Hepatocyte (in vitro differentiated cells): ENCODE measurements at regions not wholly inside any gene's neighbourhood (a gene's known extent, or its start where the extent isn't known, plus 50 kb on each side); places are given as distances from the start of the nearest gene placed in this dataset.

Experiments used
- DNase-seq: peaks from one replicate; pipeline ENCODE4 v3.0.0-alpha.2; 2016; ENCODE audit warnings: low spot score
- H2AFZ ChIP-seq: fragments of 200-600 bp; sonication (generic); 2 replicates; pipeline ENCODE4 v1.6.0; 2016; ENCODE audit warnings: antibody characterized with exemption, mild to moderate bottlenecking
- H3K27ac ChIP-seq: fragments of 200-600 bp; sonication (generic); 2 replicates; pipeline ENCODE4 v1.5.1; 2016; ENCODE audit warnings: mild to moderate bottlenecking
- H3K27me3 ChIP-seq: fragments of 200-600 bp; sonication (generic); 2 replicates; pipeline ENCODE4 v1.6.1; 2016
- H3K36me3 ChIP-seq: fragments of 200-600 bp; sonication (generic); replicated peaks from 2 replicates; pipeline ENCODE4 v1.5.1; 2016; ENCODE audit warnings: low read depth; ENCODE audit not compliant: insufficient read depth
- H3K4me1 ChIP-seq: fragments of 200-600 bp; sonication (generic); 2 replicates; pipeline ENCODE4 v1.5.1; 2016; ENCODE audit warnings: mild to moderate bottlenecking, moderate library complexity; ENCODE audit not compliant: insufficient read depth
- H3K4me2 ChIP-seq: fragments of 200-600 bp; sonication (generic); 2 replicates; pipeline ENCODE4 v1.6.0; 2016
- H3K4me3 ChIP-seq: fragments of 200-600 bp; sonication (generic); 2 replicates; pipeline ENCODE4 v1.5.1; 2016; ENCODE audit warnings: mild to moderate bottlenecking
- H3K79me2 ChIP-seq: fragments of 200-600 bp; sonication (generic); 2 replicates; pipeline ENCODE4 v1.6.0; 2017; ENCODE audit warnings: mild to moderate bottlenecking
- H3K9me2 ChIP-seq: fragments of 200-600 bp; sonication (generic); replicated peaks from 2 replicates; pipeline ENCODE4 v1.6.0; 2017; ENCODE audit warnings: mild to moderate bottlenecking; ENCODE audit not compliant: insufficient read depth
- H3K9me3 ChIP-seq: fragments of 200-600 bp; sonication (generic); 2 replicates; pipeline ENCODE4 v1.5.1; 2016; ENCODE audit warnings: low read depth, mild to moderate bottlenecking
- H4K20me1 ChIP-seq: fragments of 200-600 bp; sonication (generic); 2 replicates; pipeline ENCODE4 v1.6.0; 2016; ENCODE audit warnings: mild to moderate bottlenecking; ENCODE audit not compliant: insufficient read depth, poor library complexity, severe bottlenecking
- EZH2 ChIP-seq: fragments of 200-600 bp; sonication (generic); IDR thresholded peaks from 2 replicates; pipeline ENCODE4 v1.6.1; 2016; ENCODE audit warnings: antibody characterized with exemption, mild to moderate bottlenecking, borderline replicate concordance
- EZH2phosphoT487 ChIP-seq: fragments of 200-600 bp; sonication (generic); IDR thresholded peaks from one replicate; pipeline ENCODE4 v1.6.1; 2018; ENCODE audit warnings: antibody characterized with exemption, mild to moderate bottlenecking, low read depth, moderate library complexity; ENCODE audit not compliant: unreplicated experiment, severe bottlenecking
- WGBS: methylation state at CpG from one replicate; pipeline ENCODE4 v1.1.6; 2016; ENCODE audit warnings: low lambda C conversion rate; ENCODE audit errors: missing lambda C conversion rate; 5-methylcytosine and 5-hydroxymethylcytosine counted together
- TF ChIP-seq, protein P1 (sequence below): fragments of 200-600 bp; sonication (generic); IDR thresholded peaks from 2 replicates; pipeline ENCODE4 v1.5.1; 2016; ENCODE audit warnings: antibody characterized with exemption, mild to moderate bottlenecking; ENCODE audit not compliant: poor library complexity

DNA sequence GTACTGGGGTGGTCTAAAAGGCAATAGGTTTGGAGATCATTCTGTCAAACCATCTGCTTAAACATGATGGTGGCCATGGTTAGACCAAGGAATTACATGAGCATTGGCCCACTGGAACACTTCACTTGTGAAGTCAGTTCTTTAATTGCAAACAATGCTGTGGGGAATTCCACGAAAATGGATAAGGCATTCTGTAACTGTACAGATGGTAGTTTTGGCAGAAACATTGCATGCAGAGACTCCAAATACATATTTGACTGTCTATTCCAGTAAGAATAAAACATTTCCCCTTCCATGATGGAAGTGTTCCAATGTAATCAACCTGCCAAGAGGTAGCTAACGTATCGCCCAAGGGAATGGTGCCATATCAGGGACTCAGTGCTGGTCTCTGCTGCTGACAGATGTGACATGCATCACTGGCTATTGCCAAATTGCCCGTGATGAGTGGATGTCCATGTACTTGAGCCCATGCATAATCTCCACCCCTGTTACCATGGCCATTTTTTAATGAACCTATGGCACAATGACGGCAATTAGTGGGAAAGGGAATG lies 417.9 kb downstream of the CDH7 start:
- no peak for DNase-seq
- no peaks in the 10 kb centered on the region for H3K4me1 ChIP-seq
- no peaks in the 10 kb centered on the region for H3K79me2 ChIP-seq
- H3K4me2 ChIP-seq = no peak overlapping the region
- no peaks in the 10 kb centered on the region for H4K20me1 ChIP-seq
- H3K27ac ChIP-seq = no peak overlapping the region
- no peak for TF ChIP-seq EZH2
- TF ChIP-seq EZH2phosphoT487 = no peak
- TF ChIP-seq, protein P1, sequence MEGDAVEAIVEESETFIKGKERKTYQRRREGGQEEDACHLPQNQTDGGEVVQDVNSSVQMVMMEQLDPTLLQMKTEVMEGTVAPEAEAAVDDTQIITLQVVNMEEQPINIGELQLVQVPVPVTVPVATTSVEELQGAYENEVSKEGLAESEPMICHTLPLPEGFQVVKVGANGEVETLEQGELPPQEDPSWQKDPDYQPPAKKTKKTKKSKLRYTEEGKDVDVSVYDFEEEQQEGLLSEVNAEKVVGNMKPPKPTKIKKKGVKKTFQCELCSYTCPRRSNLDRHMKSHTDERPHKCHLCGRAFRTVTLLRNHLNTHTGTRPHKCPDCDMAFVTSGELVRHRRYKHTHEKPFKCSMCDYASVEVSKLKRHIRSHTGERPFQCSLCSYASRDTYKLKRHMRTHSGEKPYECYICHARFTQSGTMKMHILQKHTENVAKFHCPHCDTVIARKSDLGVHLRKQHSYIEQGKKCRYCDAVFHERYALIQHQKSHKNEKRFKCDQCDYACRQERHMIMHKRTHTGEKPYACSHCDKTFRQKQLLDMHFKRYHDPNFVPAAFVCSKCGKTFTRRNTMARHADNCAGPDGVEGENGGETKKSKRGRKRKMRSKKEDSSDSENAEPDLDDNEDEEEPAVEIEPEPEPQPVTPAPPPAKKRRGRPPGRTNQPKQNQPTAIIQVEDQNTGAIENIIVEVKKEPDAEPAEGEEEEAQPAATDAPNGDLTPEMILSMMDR = no peak
- no peak overlapping the region for H2AFZ ChIP-seq
- no peaks in the 10 kb centered on the region for H3K36me3 ChIP-seq
- no peak overlapping the region for H3K4me3 ChIP-seq
- no peaks in the 10 kb centered on the region for H3K9me3 ChIP-seq
- WGBS = 95% methylated on average over 5 of the region's 5 CpGs
- no peaks in the 10 kb centered on the region for H3K27me3 ChIP-seq
- H3K9me2 ChIP-seq = no peaks in the 10 kb centered on the region

DNA sequence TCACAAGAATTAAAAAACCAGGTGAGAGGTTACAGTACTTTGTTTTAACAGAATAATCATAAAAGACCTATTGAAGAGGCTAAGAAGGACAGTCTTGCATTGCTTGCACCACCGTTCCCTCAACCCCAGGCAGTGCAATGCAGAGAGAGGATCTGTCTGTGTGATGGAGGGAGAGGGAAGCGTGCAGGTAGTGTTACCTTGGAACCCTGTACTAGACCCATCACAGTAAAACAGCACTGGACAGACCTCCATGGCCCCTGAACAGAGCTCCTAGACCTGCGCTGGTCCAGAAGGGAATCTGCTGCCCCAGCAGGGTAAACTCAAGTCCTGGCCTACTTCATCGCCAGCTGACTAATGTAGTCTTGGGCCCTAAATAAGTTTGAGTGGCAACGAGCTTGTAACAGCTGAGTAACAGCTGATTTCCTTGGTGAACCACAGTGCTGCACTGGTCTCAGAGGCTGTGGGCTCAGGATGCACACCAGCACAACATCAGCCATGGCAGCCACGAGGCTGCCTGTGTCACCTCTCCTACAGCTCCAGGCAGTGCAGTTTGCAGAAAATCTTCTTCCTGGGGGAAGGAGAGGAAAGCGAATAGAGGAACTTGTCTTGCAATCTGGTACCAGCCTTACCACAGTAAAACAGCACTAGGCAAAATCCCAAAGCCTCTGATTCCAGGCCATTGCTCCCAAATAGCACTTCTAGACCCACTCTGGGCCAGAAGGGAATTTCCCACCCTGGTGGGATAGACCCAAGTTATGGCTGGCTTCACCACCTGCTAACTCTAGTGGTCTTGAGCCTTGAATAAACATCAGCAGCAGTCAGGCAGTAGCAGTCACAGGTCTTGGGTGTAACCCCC lies 417.2 kb downstream of the CDH7 start:
- 88% methylated on average over 7 of the region's 7 CpGs for WGBS
- H3K9me2 ChIP-seq = no peaks in the 10 kb centered on the region
- H3K36me3 ChIP-seq = no peaks in the 10 kb centered on the region
- TF ChIP-seq EZH2 (no peak), EZH2phosphoT487 (no peak)
- TF ChIP-seq, protein P1 = no peak
- H2AFZ ChIP-seq = no peak overlapping the region
- no peaks in the 10 kb centered on the region for H3K79me2 ChIP-seq
- no peaks in the 10 kb centered on the region for H3K27me3 ChIP-seq
- no peak for DNase-seq
- H3K9me3 ChIP-seq = no peaks in the 10 kb centered on the region
- no peak overlapping the region for H3K27ac ChIP-seq
- no peaks in the 10 kb centered on the region for H4K20me1 ChIP-seq
- H3K4me3 ChIP-seq = no peak overlapping the region
- no peak overlapping the region for H3K4me2 ChIP-seq
- H3K4me1 ChIP-seq = no peaks in the 10 kb centered on the region

DNA sequence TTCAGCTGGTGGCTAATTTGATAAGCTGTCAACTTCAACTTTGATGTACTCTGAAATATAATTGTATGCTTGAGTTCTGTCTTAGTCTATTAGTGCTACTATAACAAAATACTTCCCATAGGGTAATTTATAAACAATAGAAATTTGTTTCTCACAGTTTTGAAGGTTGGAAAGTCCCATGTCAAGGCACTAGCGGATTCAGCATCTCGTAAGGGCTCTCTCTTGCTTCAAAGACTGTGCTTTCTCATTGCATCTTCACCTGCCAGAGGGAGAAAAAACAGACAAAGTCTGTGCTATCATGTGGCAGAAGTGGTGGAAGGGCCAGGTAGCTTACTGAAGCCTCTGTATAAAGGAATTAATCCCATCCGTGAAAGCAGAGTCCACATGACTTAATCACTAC lies 409.2 kb downstream of the CDH7 start:
- no peaks in the 10 kb centered on the region for H3K4me1 ChIP-seq
- H3K27me3 ChIP-seq = no peaks in the 10 kb centered on the region
- H4K20me1 ChIP-seq = no peaks in the 10 kb centered on the region
- H3K36me3 ChIP-seq = no peaks in the 10 kb centered on the region
- H3K4me2 ChIP-seq = no peak overlapping the region
- no peak for DNase-seq
- no peaks in the 10 kb centered on the region for H3K9me3 ChIP-seq
- no peak overlapping the region for H3K4me3 ChIP-seq
- H3K79me2 ChIP-seq = no peaks in the 10 kb centered on the region
- H2AFZ ChIP-seq = no peak overlapping the region
- WGBS = 86% methylated on average over 3 of the region's 3 CpGs
- TF ChIP-seq EZH2 (no peak), EZH2phosphoT487 (no peak)
- TF ChIP-seq, protein P1 = no peak
- no peak overlapping the region for H3K27ac ChIP-seq
- H3K9me2 ChIP-seq = no peaks in the 10 kb centered on the region
